ENCODE measurements at regions not wholly inside any gene's neighbourhood (a gene's known extent, or its start where the extent isn't known, plus 50 kb on each side); places are given as distances from the start of the nearest gene placed in this dataset.

DNA sequence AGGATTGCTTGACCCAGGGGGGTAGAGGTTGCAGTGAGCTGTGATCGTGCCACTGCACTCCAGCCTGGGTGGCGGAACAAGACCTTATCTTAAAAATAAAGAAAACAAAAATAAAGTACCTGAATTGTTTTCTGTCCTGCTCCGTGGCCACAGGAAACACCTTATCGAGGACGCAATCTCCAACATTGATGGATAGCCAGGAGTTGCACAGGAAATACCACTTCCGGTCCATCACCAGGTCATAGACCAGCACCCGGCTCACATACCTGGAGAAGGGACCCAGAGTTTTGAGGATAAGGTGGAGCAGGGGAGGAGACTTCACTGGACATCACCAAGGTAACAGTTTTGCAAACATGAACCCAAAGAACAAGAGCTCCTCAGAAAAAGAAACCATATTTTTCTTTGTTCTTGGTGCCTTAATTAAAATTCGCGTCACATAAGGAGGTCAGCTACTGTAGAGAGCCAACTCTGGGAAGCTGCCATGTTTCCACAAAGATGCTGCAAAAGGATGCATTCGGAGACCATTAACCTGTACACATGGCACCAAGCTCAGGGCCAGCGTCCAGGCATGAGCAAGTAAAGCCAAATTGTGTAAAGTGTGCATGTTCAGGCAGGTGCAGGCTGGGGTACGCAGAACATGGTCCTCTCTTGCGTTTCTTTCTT lies 55.6 kb upstream of the GCSH start:
- no peaks in the 10 kb centered on the region for H3K9me3 ChIP-seq
- no peak overlapping the region for H3K4me3 ChIP-seq
- no peak overlapping the region for H3K27ac ChIP-seq
- no peak for DNase-seq
- H3K36me3 ChIP-seq, result no peaks in the 10 kb centered on the region
- TF ChIP-seq CTCF (IDR thresholded peaks at IDR 0.05 in 4 of 5, conservative IDR thresholded peaks at IDR 0.05 in 1 of 5), result no peak
- TF ChIP-seq POLR2A (IDR thresholded peaks at IDR 0.05), result no peak
- in situ Hi-C loops (cut with MboI; ENCODE audit: low sequenced_read_pairs in 4 of 4), result no loop called here
- no peaks in the 10 kb centered on the region for H3K4me1 ChIP-seq
- intact Hi-C loops (cut with DNase I; ENCODE audit: low total_unique reads), result no loop called here
- no peak for ATAC-seq
- no peaks in the 10 kb centered on the region for H3K27me3 ChIP-seq

DNA sequence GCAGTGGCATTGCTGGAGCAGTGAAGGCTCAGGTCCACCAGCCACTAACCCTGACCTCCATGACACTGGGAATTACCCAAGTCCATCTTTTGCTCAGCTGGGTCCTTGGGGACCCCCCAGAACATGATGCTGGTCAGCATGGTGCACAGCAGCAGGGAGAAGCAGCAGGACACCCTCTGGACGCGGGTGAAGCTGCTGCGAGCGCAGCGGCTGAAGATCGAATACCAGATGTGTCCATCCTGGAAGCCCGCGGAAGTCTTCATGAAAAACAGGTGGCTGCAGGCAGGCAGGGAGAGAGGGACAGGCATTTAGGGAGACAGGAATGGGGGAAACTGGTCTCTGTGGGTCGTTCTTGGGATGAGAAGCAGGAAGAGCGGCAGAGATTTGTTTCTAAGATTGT lies 53.4 kb upstream of the GCSH start:
- H3K4me1 ChIP-seq, result no peaks in the 10 kb centered on the region
- DNase-seq (no peak), ATAC-seq (no peak)
- intact Hi-C loops (cut with DNase I; ENCODE audit: low total_unique reads) (no loop called here), in situ Hi-C loops (cut with MboI; ENCODE audit: low sequenced_read_pairs in 4 of 4) (no loop called here)
- H3K9me3 ChIP-seq, result no peaks in the 10 kb centered on the region
- TF ChIP-seq CTCF (IDR thresholded peaks at IDR 0.05 in 4 of 5, conservative IDR thresholded peaks at IDR 0.05 in 1 of 5), result no peak
- TF ChIP-seq POLR2A (IDR thresholded peaks at IDR 0.05), result no peak
- no peaks in the 10 kb centered on the region for H3K27me3 ChIP-seq
- no peak overlapping the region for H3K27ac ChIP-seq
- H3K36me3 ChIP-seq, result no peaks in the 10 kb centered on the region
- H3K4me3 ChIP-seq, result no peak overlapping the region

DNA sequence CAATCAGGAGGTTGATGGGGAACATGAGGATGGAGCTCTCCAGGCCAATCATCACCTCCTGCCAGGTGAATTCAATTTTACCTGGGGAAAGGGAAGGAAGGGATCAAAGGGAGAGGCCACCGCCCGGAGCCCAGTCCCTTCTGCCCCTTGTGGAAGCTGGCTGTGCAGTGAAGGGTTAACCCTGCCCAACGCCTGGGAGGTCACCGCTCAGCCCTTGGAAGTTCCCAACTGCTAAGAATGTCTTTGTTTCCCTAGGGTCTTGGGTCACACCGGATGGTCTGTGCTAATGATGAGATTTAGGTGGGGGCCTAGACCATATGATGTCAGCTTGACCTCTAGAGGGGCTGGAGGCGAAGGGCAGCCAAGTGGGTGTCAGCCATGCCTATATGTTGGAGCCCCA lies 52.1 kb upstream of the GCSH start:
- Histone ChIP-seq H3K4me3 (no peak overlapping the region), H3K36me3 (no peaks in the 10 kb centered on the region), H3K9me3 (no peaks in the 10 kb centered on the region), H3K4me1 (no peaks in the 10 kb centered on the region), H3K27ac (no peak overlapping the region), H3K27me3 (no peaks in the 10 kb centered on the region)
- in situ Hi-C loops (cut with MboI; ENCODE audit: low sequenced_read_pairs in 4 of 4) (no loop called here), intact Hi-C loops (cut with DNase I; ENCODE audit: low total_unique reads) (no loop called here)
- no peak for TF ChIP-seq CTCF (IDR thresholded peaks at IDR 0.05 in 4 of 5, conservative IDR thresholded peaks at IDR 0.05 in 1 of 5)
- TF ChIP-seq POLR2A (IDR thresholded peaks at IDR 0.05), result no peak
- DNase-seq (no peak), ATAC-seq (no peak)

All from gastrocnemius medialis (tissue), 4 donors.